ENCODE measurements at regions not wholly inside any gene's neighbourhood (a gene's known extent, or its start where the extent isn't known, plus 50 kb on each side); places are given as distances from the start of the nearest gene placed in this dataset.

- TF ChIP-seq EZH2 (IDR thresholded peaks at IDR 0.05; ENCODE audit: borderline replicate concordance, insufficient read depth, low read depth, low read length, poor library complexity, severe bottlenecking) (no peak), CTCF (IDR thresholded peaks at IDR 0.05) (no peak)
Measured at GRCh38 chr16:65728167-65728566, 606.3 kb upstream of the CDH11 start.
